Fibroblast of mammary gland (primary cell): ENCODE measurements at regions not wholly inside any gene's neighbourhood (a gene's known extent, or its start where the extent isn't known, plus 50 kb on each side); places are given as distances from the start of the nearest gene placed in this dataset.

Experiments
- DNase-seq: peaks from one replicate; pipeline ENCODE4 v3.0.0-alpha.2; 2010; ENCODE audit warnings: low read depth
- H3K4me3 ChIP-seq: 2 replicates; pipeline ENCODE4 v1.5.1; 2011; ENCODE audit warnings: low read depth, mild to moderate bottlenecking, low read length, moderate library complexity; ENCODE audit not compliant: control insufficient read depth
- CTCF ChIP-seq: conservative IDR thresholded peaks from 2 replicates; pipeline ENCODE4 v1.5.1; 2011; ENCODE audit warnings: low read depth, low read length, inconsistent platforms; ENCODE audit not compliant: control insufficient read depth, insufficient read depth

- no peak overlapping the region for H3K4me3 ChIP-seq
- no peak for TF ChIP-seq CTCF
- no peak for DNase-seq
Observed at GRCh38 chr1:178619042-178619927, 105.8 kb upstream of the RALGPS2 start.

GRCh38 chr1:178620584-178621475 lies 104.2 kb upstream of the RALGPS2 start:
- H3K4me3 ChIP-seq, result no peak overlapping the region
- no peak for TF ChIP-seq CTCF
- no peak for DNase-seq

DNA sequence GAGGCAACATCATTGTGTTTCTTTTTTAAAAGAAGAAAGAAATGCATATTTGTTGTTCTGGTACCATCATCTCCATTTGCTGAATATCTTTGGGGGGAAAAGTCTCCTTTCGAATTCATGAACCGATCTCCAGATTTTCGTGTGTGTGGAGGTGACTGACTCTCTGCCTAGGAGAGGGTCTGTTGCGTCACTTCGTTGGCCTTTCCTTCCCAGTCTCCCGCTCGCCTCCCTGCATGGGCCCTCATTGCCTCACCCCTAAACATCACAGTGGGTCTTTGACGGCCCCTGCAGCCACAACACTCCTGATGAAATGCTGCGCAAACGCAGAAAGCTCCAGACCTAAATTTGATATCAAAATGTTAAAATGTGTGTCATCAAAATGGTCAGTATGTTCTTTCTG lies 103.2 kb upstream of the RALGPS2 start:
- no peak for TF ChIP-seq CTCF
- H3K4me3 ChIP-seq, result no peak overlapping the region
- DNase-seq, result no peak

GRCh38 chr1:178625695-178626094 lies 99.3 kb upstream of the RALGPS2 start:
- no peak overlapping the region for H3K4me3 ChIP-seq
- TF ChIP-seq CTCF, result no peak
- no peak for DNase-seq

DNA sequence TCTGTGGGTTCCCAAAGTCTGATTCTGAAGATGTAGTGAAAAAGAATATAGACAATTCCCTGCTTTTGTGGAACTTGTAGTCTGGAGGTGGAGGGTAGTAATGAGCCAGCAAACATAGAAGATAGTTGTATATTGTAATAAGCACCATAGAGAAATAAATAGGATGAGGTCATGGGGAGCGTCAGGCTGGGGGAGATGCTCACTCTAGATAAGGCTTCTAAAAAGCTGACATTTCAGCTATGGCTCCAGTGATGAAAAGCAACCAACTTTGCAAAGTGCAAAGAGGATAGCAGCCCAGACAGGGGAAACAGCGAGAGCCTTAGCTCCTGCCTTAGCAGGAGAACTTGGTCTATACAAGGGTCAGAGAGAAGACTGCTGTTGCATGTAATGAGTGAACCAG lies 98.0 kb upstream of the RALGPS2 start:
- TF ChIP-seq CTCF, result no peak
- no peak for DNase-seq
- no peak overlapping the region for H3K4me3 ChIP-seq

GRCh38 chr1:178628637-178629251 lies 96.3 kb upstream of the RALGPS2 start:
- no peak for TF ChIP-seq CTCF

More at GRCh38 chr1:178628637-178629251, 96.3 kb upstream of the RALGPS2 start:
- H3K4me3 ChIP-seq, result no peak overlapping the region
- DNase-seq, result no peak
